Colonic mucosa (tissue), 4 donors: ENCODE measurements at regions not wholly inside any gene's neighbourhood (a gene's known extent, or its start where the extent isn't known, plus 50 kb on each side); places are given as distances from the start of the nearest gene placed in this dataset.

Source experiments
- DNase-seq: peaks from one replicate; pipeline ENCODE4 v3.0.0-alpha.2; 2020
- H3K27ac ChIP-seq: fragments of 200-600 bp; one replicate; pipeline ENCODE4 v1.8.0; 2021
- H3K27me3 ChIP-seq: fragments of 200-600 bp; one replicate; pipeline ENCODE4 v1.8.0; 2021
- H3K36me3 ChIP-seq: fragments of 200-600 bp; one replicate; pipeline ENCODE4 v1.8.0; 2021
- H3K4me1 ChIP-seq: fragments of 200-600 bp; one replicate; pipeline ENCODE4 v1.8.0; 2021; ENCODE audit warnings: mild to moderate bottlenecking
- H3K4me3 ChIP-seq: fragments of 200-600 bp; one replicate; pipeline ENCODE4 v1.8.0; 2021
- H3K9ac ChIP-seq, 2 donors: one replicate each; pipeline ENCODE4 v1.7.0; 2013; ENCODE audit warnings: control low read depth in 2 of 2, low read depth in 2 of 2, low read length in 2 of 2
- H3K9me3 ChIP-seq: fragments of 200-600 bp; one replicate; pipeline ENCODE4 v1.8.0; 2021
- CTCF ChIP-seq: fragments of 200-600 bp; IDR thresholded peaks from one replicate; pipeline ENCODE4 v1.8.0; 2022; ENCODE audit warnings: antibody characterized with exemption, mild to moderate bottlenecking
- intact Hi-C: fragments of 100-400 bp; cut with DNase I; formaldehyde crosslinking; loops from one replicate; pipeline ENCODE4 v1.14.1; 2022
- donor health status: healthy.
- donor health status: DM: no; HTN: no; CAD: no.
- donor health status: DM: no; HTN: no; CAD: no.

DNA sequence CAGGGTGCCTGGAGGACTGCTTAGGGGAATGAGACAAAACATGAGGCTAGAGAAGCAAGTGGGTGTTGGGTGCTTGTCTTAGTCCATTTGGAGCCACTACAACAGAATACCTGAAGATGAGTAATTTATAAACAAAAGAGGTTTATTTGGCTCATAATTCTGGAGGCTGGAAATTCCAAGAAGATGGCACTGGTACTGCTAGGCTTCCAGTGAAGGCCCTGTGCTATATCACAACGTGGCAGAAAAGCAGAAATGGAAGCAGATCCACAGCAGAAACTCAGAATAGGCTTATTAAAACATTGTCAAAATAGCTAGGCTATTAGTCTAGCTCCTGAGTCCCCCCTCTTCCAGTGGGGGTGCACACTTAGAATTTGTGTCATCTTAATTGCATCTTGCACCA, 701.7 kb downstream of the RWDD3 start:
- no peak overlapping the region for H3K27ac ChIP-seq
- no peaks in the 10 kb centered on the region for H3K27me3 ChIP-seq
- no peak for TF ChIP-seq CTCF
- no peak for DNase-seq
- no peak overlapping the region for H3K9ac ChIP-seq
- no peaks in the 10 kb centered on the region for H3K4me1 ChIP-seq
- H3K9me3 ChIP-seq = no peaks in the 10 kb centered on the region
- intact Hi-C loops = no loop called here
- no peaks in the 10 kb centered on the region for H3K36me3 ChIP-seq
- H3K4me3 ChIP-seq = no peak overlapping the region

DNA sequence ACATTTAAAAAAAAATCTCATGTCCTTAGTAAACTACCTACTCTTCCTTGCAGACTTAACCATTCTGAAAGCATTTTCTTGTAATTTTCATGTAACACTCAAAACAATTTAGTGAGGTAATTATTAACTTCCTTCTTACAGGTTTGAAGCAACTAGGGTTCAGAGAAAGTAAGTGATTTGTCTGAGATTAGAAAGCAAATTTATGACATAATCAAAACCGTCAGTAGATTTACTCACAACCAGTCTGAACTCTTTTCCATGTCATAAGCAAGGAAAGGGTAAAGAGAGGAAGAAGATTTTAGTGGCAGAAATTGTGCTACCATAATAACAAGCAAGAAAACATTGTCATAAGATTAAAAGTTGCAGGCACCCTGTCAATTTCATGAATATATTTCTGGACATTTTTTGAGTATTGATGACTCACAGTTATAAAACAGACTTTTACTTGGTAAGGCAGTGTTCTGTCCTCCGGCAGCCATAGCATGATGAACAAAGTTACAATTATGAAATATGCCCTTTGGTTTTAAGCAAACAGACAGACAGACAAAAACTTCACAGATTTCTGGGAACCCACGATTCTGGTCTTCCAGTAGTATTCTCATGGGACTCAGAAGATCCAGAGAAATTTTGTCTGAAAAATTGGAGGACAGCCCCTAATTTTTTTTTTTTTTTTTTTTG, 707.2 kb downstream of the RWDD3 start:
- Histone ChIP-seq H3K4me3 (no peak overlapping the region), H3K27ac (no peak overlapping the region), H3K9me3 (no peaks in the 10 kb centered on the region), H3K9ac (no peak overlapping the region), H3K27me3 (no peaks in the 10 kb centered on the region), H3K4me1 (no peaks in the 10 kb centered on the region), H3K36me3 (no peaks in the 10 kb centered on the region)
- no peak for DNase-seq
- no peak for TF ChIP-seq CTCF
- intact Hi-C loops = no loop called here

- H3K4me1 ChIP-seq = no peaks in the 10 kb centered on the region
- no peak for DNase-seq
- intact Hi-C loops = no loop called here
These were observed 714.0 kb downstream of the RWDD3 start for GRCh38 chr1:95948023-95948422.

GRCh38 chr1:95951371-95952102, 717.5 kb downstream of the RWDD3 start:
- no peaks in the 10 kb centered on the region for H3K9me3 ChIP-seq
- no peak overlapping the region for H3K4me3 ChIP-seq
- TF ChIP-seq CTCF = no peak
- no peaks in the 10 kb centered on the region for H3K27me3 ChIP-seq
- no peaks in the 10 kb centered on the region for H3K4me1 ChIP-seq
- H3K36me3 ChIP-seq = no peaks in the 10 kb centered on the region
- intact Hi-C loops = no loop called here
- DNase-seq = no peak
- H3K27ac ChIP-seq = no peak overlapping the region
- no peak overlapping the region for H3K9ac ChIP-seq

More at GRCh38 chr1:95948023-95948422, 714.0 kb downstream of the RWDD3 start:
- H3K27ac ChIP-seq = no peak overlapping the region
- no peaks in the 10 kb centered on the region for H3K36me3 ChIP-seq
- no peaks in the 10 kb centered on the region for H3K9me3 ChIP-seq
- H3K9ac ChIP-seq = no peak overlapping the region
- no peak for TF ChIP-seq CTCF
- no peaks in the 10 kb centered on the region for H3K27me3 ChIP-seq
- H3K4me3 ChIP-seq = no peak overlapping the region

- Histone ChIP-seq H3K27ac (no peak overlapping the region), H3K9me3 (no peaks in the 10 kb centered on the region), H3K4me3 (no peak overlapping the region), H3K27me3 (no peaks in the 10 kb centered on the region), H3K4me1 (no peaks in the 10 kb centered on the region), H3K9ac (no peak overlapping the region), H3K36me3 (no peaks in the 10 kb centered on the region)
- TF ChIP-seq CTCF = no peak
- intact Hi-C loops = no loop called here
- no peak for DNase-seq
These were observed 719.0 kb downstream of the RWDD3 start for GRCh38 chr1:95953015-95953414.
